GM12878 (cell line): ENCODE measurements at regions not wholly inside any gene's neighbourhood (a gene's known extent, or its start where the extent isn't known, plus 50 kb on each side); places are given as distances from the start of the nearest gene placed in this dataset.

Experiments used
- ATAC-seq: fragments of 200-7000 bp; cut with Tn5 transposase; 3 replicates; pipeline ENCODE4 v1.9.1; 2020; ENCODE audit warnings: mild to moderate bottlenecking, moderate library complexity
- BruUV-seq: library from RNA; stranded (reverse); fragments of 400-500 nt; replicated peaks from 2 replicates; lab custom pipeline; 2021; lab: Mats Ljungman, UMichigan
- CTCF ChIA-PET: fragments of 300-600 bp; sonication (Branson Sonifier 250); formaldehyde crosslinking; extraction: SDS; loops from one replicate; lab custom pipeline; 2021; ENCODE audit warnings: inconsistent platforms; lab: Yijun Ruan, JAX
- POLR2A ChIA-PET: fragments of 350-600 bp; formaldehyde crosslinking; extraction: SDS; loops from one replicate; lab custom pipeline; 2021; ENCODE audit warnings: inconsistent platforms; lab: Charles Lee
- RAD21 ChIA-PET: fragments of 300-600 bp; sonication (Branson Sonifier 250); formaldehyde crosslinking; loops from one replicate; lab custom pipeline; 2023; ENCODE audit warnings: antibody characterized with exemption; ENCODE audit not compliant: unreplicated experiment; lab: Charles Lee
- SMC1A ChIA-PET: fragments of 300-600 bp; sonication (Branson Sonifier 250); formaldehyde crosslinking; loops from one replicate; lab custom pipeline; 2023; ENCODE audit not compliant: unreplicated experiment, uncharacterized antibody; lab: Charles Lee
- DNase-seq: peaks from one replicate; pipeline ENCODE4 v3.0.0-alpha.2; 2011; ENCODE audit warnings: low read depth, low spot score
- FAIRE-seq: peaks from 3 replicates; lab custom pipeline; 2011; peaks lifted over from hg19 to GRCh38; lab: Jason Lieb, UNC
- H2AFZ ChIP-seq: 2 replicates; pipeline ENCODE4 v1.6.0; 2011; ENCODE audit warnings: low read depth, low read length, control low read depth; ENCODE audit not compliant: control insufficient read depth
- H3K27ac ChIP-seq: 2 replicates; pipeline ENCODE4 v1.5.1; 2011; ENCODE audit warnings: control low read depth; ENCODE audit not compliant: control insufficient read depth, insufficient read depth
- H3K27me3 ChIP-seq, 2 experiments: replicated peaks in 1 of 2; 2 replicates each; pipeline versions ENCODE4 v1.6.0 to v1.6.1; 2011; ENCODE audit warnings: low read length in 1 of 2; ENCODE audit not compliant: control insufficient read depth in 2 of 2, insufficient read depth in 2 of 2
- H3K36me3 ChIP-seq, 2 experiments: 2 replicates each; pipeline ENCODE4 v1.5.1; 2011; ENCODE audit warnings: low read length in 1 of 2; ENCODE audit not compliant: control insufficient read depth in 2 of 2, insufficient read depth in 2 of 2
- H3K4me1 ChIP-seq: 2 replicates; pipeline ENCODE4 v1.6.1; 2011; ENCODE audit warnings: mild to moderate bottlenecking, low read length, moderate library complexity, mixed read lengths; ENCODE audit not compliant: control insufficient read depth, insufficient read depth
- H3K4me2 ChIP-seq: 2 replicates; pipeline ENCODE4 v1.6.0; 2011; ENCODE audit warnings: control low read depth; ENCODE audit not compliant: control insufficient read depth, insufficient read depth
- H3K4me3 ChIP-seq: fragments of 200-600 bp; sonication (generic); 2 replicates; pipeline ENCODE4 v1.5.1; 2016
- H3K79me2 ChIP-seq: 2 replicates; pipeline ENCODE4 v1.6.0; 2011; ENCODE audit warnings: low read length; ENCODE audit not compliant: control insufficient read depth, insufficient read depth
- H3K9ac ChIP-seq: 2 replicates; pipeline ENCODE4 v1.8.0; 2011; ENCODE audit warnings: low read length, control low read depth, mixed read lengths; ENCODE audit not compliant: control insufficient read depth, insufficient read depth
- H3K9me3 ChIP-seq: replicated peaks from 3 replicates; pipeline ENCODE4 v1.5.1; 2011; ENCODE audit warnings: mild to moderate bottlenecking, low read length; ENCODE audit not compliant: control insufficient read depth, insufficient read depth
- H4K20me1 ChIP-seq: 2 replicates; pipeline ENCODE4 v1.6.0; 2011; ENCODE audit not compliant: control insufficient read depth, insufficient read depth
- BCLAF1 ChIP-seq: fragments of 450-650 bp; IDR thresholded peaks from 2 replicates; pipeline ENCODE4 v1.6.1; 2017; ENCODE audit warnings: antibody characterized with exemption, mild to moderate bottlenecking, moderate library complexity
- CBX5 ChIP-seq: sonication (generic); IDR thresholded peaks from 2 replicates; pipeline ENCODE4 v1.6.1; 2016; ENCODE audit warnings: low read depth, moderate library complexity, mild to moderate bottlenecking, inconsistent platforms
- EP300 ChIP-seq, 2 experiments: fragments of 150-350 bp in 1 of 2; IDR thresholded peaks; 2 replicates each; pipeline ENCODE4 v1.6.1; 2011 to 2012; ENCODE audit warnings: low read depth in 2 of 2, low read length in 2 of 2, borderline replicate concordance in 1 of 2, improper control_type of control experiment in 1 of 2, inconsistent platforms in 1 of 2; ENCODE audit not compliant: control insufficient read depth in 1 of 2
- ESRRA ChIP-seq: IDR thresholded peaks from 2 replicates; pipeline ENCODE4 v1.6.1; 2012; ENCODE audit warnings: mild to moderate bottlenecking, low read length, improper control_type of control experiment
- GATAD2B ChIP-seq: fragments of 450-650 bp; conservative IDR thresholded peaks from 2 replicates; pipeline ENCODE4 v1.6.1; 2017; ENCODE audit warnings: low read depth, mild to moderate bottlenecking, moderate library complexity
- JUNB ChIP-seq: IDR thresholded peaks from 2 replicates; pipeline ENCODE4 v1.6.1; 2016; ENCODE audit warnings: antibody characterized with exemption, mild to moderate bottlenecking
- MTA2 ChIP-seq: fragments of 450-650 bp; IDR thresholded peaks from 2 replicates; pipeline ENCODE4 v1.6.1; 2016; ENCODE audit warnings: low read depth, mild to moderate bottlenecking, moderate library complexity
- NBN ChIP-seq: fragments of 450-650 bp; IDR thresholded peaks from 2 replicates; pipeline ENCODE4 v1.6.1; 2016
- NFIC ChIP-seq: IDR thresholded peaks from 2 replicates; pipeline ENCODE4 v1.6.1; 2012; ENCODE audit warnings: low read depth, mild to moderate bottlenecking, inconsistent platforms, low read length, moderate library complexity
- NR2C1 ChIP-seq: fragments of 450-650 bp; IDR thresholded peaks from 2 replicates; pipeline ENCODE4 v1.6.1; 2017; ENCODE audit warnings: antibody characterized with exemption, mild to moderate bottlenecking, moderate library complexity
- TAF1 ChIP-seq: IDR thresholded peaks from 2 replicates; pipeline ENCODE4 v1.6.1; 2011; ENCODE audit warnings: mild to moderate bottlenecking, low read depth, low read length, borderline replicate concordance
- WRNIP1 ChIP-seq: IDR thresholded peaks from 2 replicates; pipeline ENCODE4 v1.6.1; 2011; ENCODE audit warnings: low read depth, low read length, improper control_type of control experiment, borderline replicate concordance
- ZBED1 ChIP-seq: IDR thresholded peaks from 2 replicates; pipeline ENCODE4 v1.6.1; 2016; ENCODE audit warnings: borderline replicate concordance
- ZNF217 ChIP-seq: fragments of 450-650 bp; IDR thresholded peaks from 2 replicates; pipeline ENCODE4 v1.6.1; 2017; ENCODE audit warnings: antibody characterized with exemption, mild to moderate bottlenecking
- ZZZ3 ChIP-seq: IDR thresholded peaks from 2 replicates; pipeline ENCODE4 v1.6.1; 2011; ENCODE audit warnings: low read depth; ENCODE audit not compliant: control insufficient read depth, insufficient read length
- WGBS: methylation state at CpG from one replicate; pipeline ENCODE4 v1.1.6; 2016; ENCODE audit warnings: low lambda C conversion rate; ENCODE audit not compliant: insufficient replicate concordance, insufficient coverage; ENCODE audit errors: missing lambda C conversion rate; 5-methylcytosine and 5-hydroxymethylcytosine counted together
- in situ Hi-C: fragments of 300-500 bp; cut with MboI; formaldehyde crosslinking; loops from 9 replicates; pipeline ENCODE4 v1.14.3; 2018; ENCODE audit warnings: mixed read lengths
- intact Hi-C: fragments of 100-400 bp; cut with micrococcal nuclease; formaldehyde crosslinking; loops from one replicate; pipeline ENCODE4 v1.14.2; 2022; ENCODE audit not compliant: unreplicated experiment

- H3K4me3 ChIP-seq: no peak overlapping the region
- no TSS peak for BruUV-seq
- intact Hi-C loops: no loop called here
- in situ Hi-C loops: no loop called here
- DNase-seq (no peak), ATAC-seq (no peak), FAIRE-seq (no peak)
- H4K20me1 ChIP-seq: no peaks in the 10 kb centered on the region
- H3K27me3 ChIP-seq: no peaks in the 10 kb centered on the region
- WGBS: 21% methylated on average over 8 of the region's 8 CpGs
- H3K9me3 ChIP-seq: no peaks in the 10 kb centered on the region
- H3K36me3 ChIP-seq: no peaks in the 10 kb centered on the region
- RAD21 ChIA-PET: no interaction called here
- H2AFZ ChIP-seq: no peak overlapping the region
- H3K9ac ChIP-seq: no peak overlapping the region
- TF ChIP-seq ZBED1 (no peak), NFIC (no peak), JUNB (no peak), CBX5 (no peak), ZZZ3 (no peak)
- no peak overlapping the region for H3K27ac ChIP-seq
- no peaks in the 10 kb centered on the region for H3K79me2 ChIP-seq
- CTCF ChIA-PET: no interaction called here
- no peak overlapping the region for H3K4me2 ChIP-seq
- POLR2A ChIA-PET: no interaction called here
- H3K4me1 ChIP-seq: no peaks in the 10 kb centered on the region
- SMC1A ChIA-PET: interaction anchor here (1.3 kb wide), 1 partner anchor 14 kb away, joined by 3 read pairs; no protein-coding TSS in a partner anchor
Observed at GRCh38 chr12:32997471-32997870, 100.9 kb upstream of the PKP2 start.

- no peak overlapping the region for H3K4me2 ChIP-seq
- SMC1A ChIA-PET: no interaction called here
- H3K79me2 ChIP-seq: no peaks in the 10 kb centered on the region
- H3K9me3 ChIP-seq: no peaks in the 10 kb centered on the region
- H3K9ac ChIP-seq: no peak overlapping the region
- H3K4me3 ChIP-seq: no peak overlapping the region
- H4K20me1 ChIP-seq: no peaks in the 10 kb centered on the region
- no peak overlapping the region for H2AFZ ChIP-seq
- FAIRE-seq (no peak), ATAC-seq (no peak), DNase-seq (no peak)
- WGBS: 18% methylated on average over 2 of the region's 2 CpGs
- POLR2A ChIA-PET: no interaction called here
- RAD21 ChIA-PET: no interaction called here
- CTCF ChIA-PET: no interaction called here
- H3K27ac ChIP-seq: no peak overlapping the region
- H3K27me3 ChIP-seq: no peaks in the 10 kb centered on the region
- no peaks in the 10 kb centered on the region for H3K4me1 ChIP-seq
- in situ Hi-C loops (no loop called here), intact Hi-C loops (no loop called here)
- no TSS peak for BruUV-seq
- H3K36me3 ChIP-seq: no peaks in the 10 kb centered on the region
- TF ChIP-seq NR2C1 (no peak), MTA2 (no peak), CBX5 (no peak), ZNF217 (no peak), ESRRA (no peak), GATAD2B (no peak), BCLAF1 (no peak), WRNIP1 (no peak), NBN (no peak), TAF1 (no peak), EP300 (IDR thresholded peaks at IDR 0.05; ENCODE audit: borderline replicate concordance in 1 of 2, control insufficient read depth in 1 of 2, low read depth in 2 of 2, low read length in 2 of 2) (no peak)
Observed at GRCh38 chr12:32995623-32996022, 99.0 kb upstream of the PKP2 start.
